Upper lobe of right lung (tissue), 1 donor: ENCODE measurements at regions not wholly inside any gene's neighbourhood (a gene's known extent, or its start where the extent isn't known, plus 50 kb on each side); places are given as distances from the start of the nearest gene placed in this dataset.

Experiments
- ATAC-seq: fragments of 200-7000 bp; cut with Tn5 transposase; one replicate; pipeline ENCODE4 v1.9.1; 2020; ENCODE audit warnings: mild to moderate bottlenecking, moderate library complexity
- DNase-seq: peaks from one replicate; pipeline ENCODE4 v3.0.0-alpha.2; 2020
- H3K27ac ChIP-seq: fragments of 200-600 bp; one replicate; pipeline ENCODE4 v1.8.0; 2022
- H3K27me3 ChIP-seq: fragments of 200-600 bp; one replicate; pipeline ENCODE4 v1.8.0; 2022; ENCODE audit warnings: mild to moderate bottlenecking
- H3K36me3 ChIP-seq: fragments of 200-600 bp; one replicate; pipeline ENCODE4 v1.8.0; 2022
- H3K4me1 ChIP-seq: fragments of 200-600 bp; one replicate; pipeline ENCODE4 v1.8.0; 2022
- H3K4me3 ChIP-seq: fragments of 200-600 bp; one replicate; pipeline ENCODE4 v1.8.0; 2022; ENCODE audit warnings: mild to moderate bottlenecking
- H3K9me3 ChIP-seq: fragments of 200-600 bp; one replicate; pipeline ENCODE4 v1.8.0; 2022
- intact Hi-C: fragments of 100-400 bp; cut with DNase I; formaldehyde crosslinking; loops from one replicate; pipeline ENCODE4 v1.11.0; 2022
- TF ChIP-seq, protein P1 (sequence below): fragments of 200-600 bp; IDR thresholded peaks from one replicate; pipeline ENCODE4 v1.8.0; 2022; ENCODE audit warnings: antibody characterized with exemption
- donor health status: DM: no; HTN: yes; CAD: no; lungs with severe emphysema.

- no peak for DNase-seq
These were observed 426.1 kb downstream of the EDEM1 start for GRCh38 chr3:5613599-5613998.

GRCh38 chr3:5616873-5617272, 429.4 kb downstream of the EDEM1 start:
- no peaks in the 10 kb centered on the region for H3K4me1 ChIP-seq
- TF ChIP-seq, protein P1, sequence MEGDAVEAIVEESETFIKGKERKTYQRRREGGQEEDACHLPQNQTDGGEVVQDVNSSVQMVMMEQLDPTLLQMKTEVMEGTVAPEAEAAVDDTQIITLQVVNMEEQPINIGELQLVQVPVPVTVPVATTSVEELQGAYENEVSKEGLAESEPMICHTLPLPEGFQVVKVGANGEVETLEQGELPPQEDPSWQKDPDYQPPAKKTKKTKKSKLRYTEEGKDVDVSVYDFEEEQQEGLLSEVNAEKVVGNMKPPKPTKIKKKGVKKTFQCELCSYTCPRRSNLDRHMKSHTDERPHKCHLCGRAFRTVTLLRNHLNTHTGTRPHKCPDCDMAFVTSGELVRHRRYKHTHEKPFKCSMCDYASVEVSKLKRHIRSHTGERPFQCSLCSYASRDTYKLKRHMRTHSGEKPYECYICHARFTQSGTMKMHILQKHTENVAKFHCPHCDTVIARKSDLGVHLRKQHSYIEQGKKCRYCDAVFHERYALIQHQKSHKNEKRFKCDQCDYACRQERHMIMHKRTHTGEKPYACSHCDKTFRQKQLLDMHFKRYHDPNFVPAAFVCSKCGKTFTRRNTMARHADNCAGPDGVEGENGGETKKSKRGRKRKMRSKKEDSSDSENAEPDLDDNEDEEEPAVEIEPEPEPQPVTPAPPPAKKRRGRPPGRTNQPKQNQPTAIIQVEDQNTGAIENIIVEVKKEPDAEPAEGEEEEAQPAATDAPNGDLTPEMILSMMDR: no peak
- DNase-seq (no peak), ATAC-seq (no peak)
- no peak overlapping the region for H3K27ac ChIP-seq
- no peaks in the 10 kb centered on the region for H3K36me3 ChIP-seq
- no peak overlapping the region for H3K4me3 ChIP-seq
- intact Hi-C loops: no loop called here
- no peaks in the 10 kb centered on the region for H3K9me3 ChIP-seq
- no peaks in the 10 kb centered on the region for H3K27me3 ChIP-seq

More at GRCh38 chr3:5613599-5613998, 426.1 kb downstream of the EDEM1 start:
- TF ChIP-seq, protein P1: no peak
- no peak overlapping the region for H3K27ac ChIP-seq
- ATAC-seq: no peak
- no peaks in the 10 kb centered on the region for H3K4me1 ChIP-seq
- no peaks in the 10 kb centered on the region for H3K9me3 ChIP-seq
- H3K4me3 ChIP-seq: no peak overlapping the region
- no peaks in the 10 kb centered on the region for H3K27me3 ChIP-seq
- intact Hi-C loops: no loop called here
- H3K36me3 ChIP-seq: no peaks in the 10 kb centered on the region

DNA sequence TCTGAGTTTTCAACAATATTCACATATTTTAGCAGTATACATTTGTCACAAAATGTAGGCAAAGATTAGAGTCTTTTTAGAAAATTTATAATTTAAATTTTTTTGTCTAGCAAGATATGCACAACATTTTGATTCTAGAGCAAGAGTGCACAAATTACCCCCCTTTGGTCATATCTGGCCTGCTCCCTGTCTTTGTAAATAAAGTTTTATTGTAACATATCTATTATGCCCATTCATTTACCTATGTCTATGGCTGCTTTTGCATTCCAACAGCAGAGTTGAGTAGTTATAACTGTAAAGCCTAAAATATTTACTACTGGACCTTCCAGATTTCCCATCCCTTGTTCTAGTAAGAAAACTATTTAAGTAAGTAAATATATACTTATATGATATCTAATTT, 430.7 kb downstream of the EDEM1 start:
- H3K4me3 ChIP-seq: no peak overlapping the region
- H3K36me3 ChIP-seq: no peaks in the 10 kb centered on the region
- H3K9me3 ChIP-seq: no peaks in the 10 kb centered on the region
- H3K27ac ChIP-seq: no peak overlapping the region
- no peak for ATAC-seq
- no peak for DNase-seq
- no peaks in the 10 kb centered on the region for H3K27me3 ChIP-seq
- no peaks in the 10 kb centered on the region for H3K4me1 ChIP-seq
- TF ChIP-seq, protein P1: no peak
- intact Hi-C loops: no loop called here

- ATAC-seq (no peak), DNase-seq (no peak)
- Histone ChIP-seq H3K4me1 (no peaks in the 10 kb centered on the region), H3K9me3 (no peaks in the 10 kb centered on the region), H3K27me3 (no peaks in the 10 kb centered on the region), H3K4me3 (no peak overlapping the region), H3K27ac (no peak overlapping the region), H3K36me3 (no peaks in the 10 kb centered on the region)
- TF ChIP-seq, protein P1: no peak
- intact Hi-C loops: no loop called here
These were observed 442.9 kb downstream of the EDEM1 start for GRCh38 chr3:5630406-5630805.

- ATAC-seq (no peak), DNase-seq (no peak)
- Histone ChIP-seq H3K36me3 (no peaks in the 10 kb centered on the region), H3K4me3 (no peak overlapping the region), H3K4me1 (no peaks in the 10 kb centered on the region), H3K27ac (no peak overlapping the region), H3K27me3 (no peaks in the 10 kb centered on the region), H3K9me3 (peaks cover 4% of the 10 kb centered on the region)
- TF ChIP-seq, protein P1: no peak
- intact Hi-C loops: no loop called here
These were observed 446.5 kb downstream of the EDEM1 start for GRCh38 chr3:5633960-5634359.

- Histone ChIP-seq H3K36me3 (no peaks in the 10 kb centered on the region), H3K9me3 (peaks cover 5% of the 10 kb centered on the region), H3K27me3 (no peaks in the 10 kb centered on the region), H3K4me3 (no peak overlapping the region), H3K27ac (no peak overlapping the region), H3K4me1 (no peaks in the 10 kb centered on the region)
- DNase-seq: no peak
- ATAC-seq: no peak
- intact Hi-C loops: no loop called here
- TF ChIP-seq, protein P1: no peak
These were observed 446.9 kb downstream of the EDEM1 start for GRCh38 chr3:5634411-5634810.
